Osteocyte (in vitro differentiated cells): ENCODE measurements at regions not wholly inside any gene's neighbourhood (a gene's known extent, or its start where the extent isn't known, plus 50 kb on each side); places are given as distances from the start of the nearest gene placed in this dataset.
A peak's percentile ranks its signal among the peaks of the same experiment; 100 is the strongest.
"Not testable (repeated sequence)": the region's sequence is repeated elsewhere in the genome, so short reads cannot be mapped to it uniquely, and the experiment has no call there.

Experiments used
- DNase-seq: peaks from one replicate; pipeline ENCODE4 v3.0.0; 2021; ENCODE audit warnings: mixed read lengths; ENCODE audit not compliant: unreplicated experiment; ENCODE audit errors: extremely low spot score
- H3K27ac Mint-ChIP-seq: one replicate; pipeline ENCODE4 v1.8.0; 2021; ENCODE audit warnings: mild to moderate bottlenecking, mixed read lengths; ENCODE audit not compliant: unreplicated experiment
- H3K27me3 Mint-ChIP-seq: one replicate; pipeline ENCODE4 v1.8.0; 2021; ENCODE audit warnings: mixed read lengths; ENCODE audit not compliant: unreplicated experiment
- H3K36me3 Mint-ChIP-seq: one replicate; pipeline ENCODE4 v1.8.0; 2021; ENCODE audit warnings: mixed read lengths; ENCODE audit not compliant: unreplicated experiment
- H3K4me1 Mint-ChIP-seq: one replicate; pipeline ENCODE4 v1.8.0; 2021; ENCODE audit warnings: mixed read lengths; ENCODE audit not compliant: unreplicated experiment
- H3K4me3 Mint-ChIP-seq: one replicate; pipeline ENCODE4 v1.8.0; 2021; ENCODE audit warnings: mild to moderate bottlenecking, moderate library complexity, mixed read lengths; ENCODE audit not compliant: unreplicated experiment
- H3K9me3 Mint-ChIP-seq: one replicate; pipeline ENCODE4 v1.8.0; 2021; ENCODE audit warnings: mixed read lengths; ENCODE audit not compliant: unreplicated experiment
- CTCF ChIP-seq: fragments of 200-600 bp; sonication (generic); IDR thresholded peaks from 2 replicates; pipeline ENCODE4 v1.5.0; 2021; ENCODE audit warnings: antibody characterized with exemption, mild to moderate bottlenecking, moderate library complexity

- H3K27me3 Mint-ChIP-seq, result no peaks in the 10 kb centered on the region
- H3K9me3 Mint-ChIP-seq, result no peaks in the 10 kb centered on the region
- TF ChIP-seq CTCF, result no peak
- no peak overlapping the region for H3K27ac Mint-ChIP-seq
- no peaks in the 10 kb centered on the region for H3K36me3 Mint-ChIP-seq
- H3K4me3 Mint-ChIP-seq, result no peak overlapping the region
- no peak for DNase-seq
- no peaks in the 10 kb centered on the region for H3K4me1 Mint-ChIP-seq
Measured at GRCh38 chr12:31807773-31808097, 78.9 kb upstream of the AMN1 start.

GRCh38 chr12:31807081-31807772 lies 78.4 kb upstream of the AMN1 start:
- not testable (repeated sequence) for H3K4me1 Mint-ChIP-seq, H3K4me3 Mint-ChIP-seq, H3K9me3 Mint-ChIP-seq, DNase-seq, H3K36me3 Mint-ChIP-seq, H3K27me3 Mint-ChIP-seq, H3K27ac Mint-ChIP-seq

- not testable (repeated sequence) for H3K36me3 Mint-ChIP-seq, H3K4me3 Mint-ChIP-seq, H3K4me1 Mint-ChIP-seq, H3K27me3 Mint-ChIP-seq, H3K9me3 Mint-ChIP-seq, H3K27ac Mint-ChIP-seq
- peak; percentile 64 for DNase-seq
Measured at GRCh38 chr12:31805681-31806080, 76.9 kb upstream of the AMN1 start.

GRCh38 chr12:31804707-31805106 lies 75.9 kb upstream of the AMN1 start:
- not testable (repeated sequence) for H3K4me1 Mint-ChIP-seq, H3K27ac Mint-ChIP-seq, DNase-seq, H3K27me3 Mint-ChIP-seq, H3K4me3 Mint-ChIP-seq, H3K9me3 Mint-ChIP-seq, H3K36me3 Mint-ChIP-seq

- H3K27ac Mint-ChIP-seq, result no peak overlapping the region
- no peak overlapping the region for H3K4me3 Mint-ChIP-seq
- no peaks in the 10 kb centered on the region for H3K36me3 Mint-ChIP-seq
- H3K27me3 Mint-ChIP-seq, result no peaks in the 10 kb centered on the region
- no peak for DNase-seq
- TF ChIP-seq CTCF, result no peak
- no peaks in the 10 kb centered on the region for H3K9me3 Mint-ChIP-seq
- H3K4me1 Mint-ChIP-seq, result no peaks in the 10 kb centered on the region
Measured at GRCh38 chr12:31804185-31804504, 75.3 kb upstream of the AMN1 start.

GRCh38 chr12:31803306-31804184 lies 74.7 kb upstream of the AMN1 start:
- no peak for TF ChIP-seq CTCF
- DNase-seq, result no peak
- Mint-ChIP-seq H3K36me3 (no peaks in the 10 kb centered on the region), H3K9me3 (no peaks in the 10 kb centered on the region), H3K4me1 (no peaks in the 10 kb centered on the region), H3K27ac (no peak overlapping the region), H3K4me3 (no peak overlapping the region), H3K27me3 (no peaks in the 10 kb centered on the region)
